ENCODE measurements at regions not wholly inside any gene's neighbourhood (a gene's known extent, or its start where the extent isn't known, plus 50 kb on each side); places are given as distances from the start of the nearest gene placed in this dataset.

- DNase-seq, result no peak
Measured at GRCh38 chr5:12313602-12314001, 409.4 kb upstream of the CTNND2 start.

- no peak for DNase-seq
Measured at GRCh38 chr5:12312343-12312742, 408.1 kb upstream of the CTNND2 start.

GRCh38 chr5:12294151-12294550 lies 389.9 kb upstream of the CTNND2 start:
- no peak for DNase-seq

GRCh38 chr5:12292610-12293204 lies 388.5 kb upstream of the CTNND2 start:
- DNase-seq, result no peak

GRCh38 chr5:12284604-12285003 lies 380.4 kb upstream of the CTNND2 start:
- no peak for DNase-seq

GRCh38 chr5:12277504-12278192 lies 373.4 kb upstream of the CTNND2 start:
- DNase-seq, result no peak

GRCh38 chr5:12274236-12274635 lies 370.0 kb upstream of the CTNND2 start:
- DNase-seq, result no peak

GRCh38 chr5:12272389-12272788 lies 368.1 kb upstream of the CTNND2 start:
- DNase-seq, result no peak

- DNase-seq, result no peak
Measured at GRCh38 chr5:12270914-12271313, 366.7 kb upstream of the CTNND2 start.

GRCh38 chr5:12269164-12269563 lies 364.9 kb upstream of the CTNND2 start:
- no peak for DNase-seq

GRCh38 chr5:12258549-12258948 lies 354.3 kb upstream of the CTNND2 start:
- DNase-seq, result no peak

GRCh38 chr5:12250454-12250853 lies 346.2 kb upstream of the CTNND2 start:
- DNase-seq, result no peak

- no peak for DNase-seq
Measured at GRCh38 chr5:12248831-12249230, 344.6 kb upstream of the CTNND2 start.

GRCh38 chr5:12246036-12246435 lies 341.8 kb upstream of the CTNND2 start:
- DNase-seq, result no peak

GRCh38 chr5:12245429-12245828 lies 341.2 kb upstream of the CTNND2 start:
- DNase-seq, result peak; percentile 13

GRCh38 chr5:12242950-12243888 lies 339.0 kb upstream of the CTNND2 start:
- peak; percentile 23 for DNase-seq

GRCh38 chr5:12237837-12238575 lies 333.8 kb upstream of the CTNND2 start:
- DNase-seq, result no peak

- DNase-seq, result no peak
Measured at GRCh38 chr5:12230659-12231058, 326.4 kb upstream of the CTNND2 start.

- no peak for DNase-seq
Measured at GRCh38 chr5:12217039-12217438, 312.8 kb upstream of the CTNND2 start.

- DNase-seq, result no peak
Measured at GRCh38 chr5:12214267-12215015, 310.2 kb upstream of the CTNND2 start.

GRCh38 chr5:12208366-12209100 lies 304.3 kb upstream of the CTNND2 start:
- no peak for DNase-seq

GRCh38 chr5:12204761-12205160 lies 300.5 kb upstream of the CTNND2 start:
- DNase-seq, result no peak
